ENCODE measurements at regions not wholly inside any gene's neighbourhood (a gene's known extent, or its start where the extent isn't known, plus 50 kb on each side); places are given as distances from the start of the nearest gene placed in this dataset.
"Not testable (repeated sequence)": the region's sequence is repeated elsewhere in the genome, so short reads cannot be mapped to it uniquely, and the experiment has no call there.

GRCh38 chr2:91517846-91518245, 2826.4 kb downstream of the RPIA start:
- not testable (repeated sequence) for H3K36me3 ChIP-seq (ENCODE audit: control insufficient read depth, insufficient read depth, low read length, severe bottlenecking); H3K9me3 ChIP-seq (ENCODE audit: control insufficient read depth, low read length); H3K4me3 ChIP-seq (ENCODE audit: low read length); H3K27me3 ChIP-seq (replicated peaks; ENCODE audit: control insufficient read depth, insufficient read depth, low read length); H3K9ac ChIP-seq (ENCODE audit: low read length); DNase-seq (ENCODE audit: low read depth); H3K4me1 ChIP-seq (ENCODE audit: control insufficient read depth, insufficient read depth, low read length)

GRCh38 chr2:91518361-91518981, 2827.0 kb downstream of the RPIA start:
- not testable (repeated sequence) for H3K4me1 ChIP-seq (ENCODE audit: control insufficient read depth, insufficient read depth, low read length); H3K9ac ChIP-seq (ENCODE audit: low read length); H3K27me3 ChIP-seq (replicated peaks; ENCODE audit: control insufficient read depth, insufficient read depth, low read length); H3K9me3 ChIP-seq (ENCODE audit: control insufficient read depth, low read length); DNase-seq (ENCODE audit: low read depth); H3K4me3 ChIP-seq (ENCODE audit: low read length); H3K36me3 ChIP-seq (ENCODE audit: control insufficient read depth, insufficient read depth, low read length, severe bottlenecking)

GRCh38 chr2:91519359-91519758, 2827.9 kb downstream of the RPIA start:
- H3K27me3 ChIP-seq (replicated peaks; ENCODE audit: control insufficient read depth, insufficient read depth, low read length); DNase-seq (ENCODE audit: low read depth); H3K36me3 ChIP-seq (ENCODE audit: control insufficient read depth, insufficient read depth, low read length, severe bottlenecking); H3K9ac ChIP-seq (ENCODE audit: low read length); H3K9me3 ChIP-seq (ENCODE audit: control insufficient read depth, low read length); H3K4me1 ChIP-seq (ENCODE audit: control insufficient read depth, insufficient read depth, low read length); H3K4me3 ChIP-seq (ENCODE audit: low read length): not testable (repeated sequence)

- not testable (repeated sequence) for H3K4me1 ChIP-seq (ENCODE audit: control insufficient read depth, insufficient read depth, low read length); H3K27me3 ChIP-seq (replicated peaks; ENCODE audit: control insufficient read depth, insufficient read depth, low read length); H3K4me3 ChIP-seq (ENCODE audit: low read length); H3K9ac ChIP-seq (ENCODE audit: low read length); H3K36me3 ChIP-seq (ENCODE audit: control insufficient read depth, insufficient read depth, low read length, severe bottlenecking); DNase-seq (ENCODE audit: low read depth); H3K9me3 ChIP-seq (ENCODE audit: control insufficient read depth, low read length)
Observed at GRCh38 chr2:91519914-91520313, 2828.4 kb downstream of the RPIA start.

- DNase-seq (ENCODE audit: low read depth); H3K27me3 ChIP-seq (replicated peaks; ENCODE audit: control insufficient read depth, insufficient read depth, low read length); H3K36me3 ChIP-seq (ENCODE audit: control insufficient read depth, insufficient read depth, low read length, severe bottlenecking); H3K4me1 ChIP-seq (ENCODE audit: control insufficient read depth, insufficient read depth, low read length); H3K9ac ChIP-seq (ENCODE audit: low read length); H3K4me3 ChIP-seq (ENCODE audit: low read length); H3K9me3 ChIP-seq (ENCODE audit: control insufficient read depth, low read length): not testable (repeated sequence)
Observed at GRCh38 chr2:91520523-91520922, 2829.1 kb downstream of the RPIA start.

GRCh38 chr2:91520972-91521535, 2829.6 kb downstream of the RPIA start:
- DNase-seq (ENCODE audit: low read depth); H3K4me1 ChIP-seq (ENCODE audit: control insufficient read depth, insufficient read depth, low read length); H3K9me3 ChIP-seq (ENCODE audit: control insufficient read depth, low read length); H3K9ac ChIP-seq (ENCODE audit: low read length); H3K27me3 ChIP-seq (replicated peaks; ENCODE audit: control insufficient read depth, insufficient read depth, low read length); H3K36me3 ChIP-seq (ENCODE audit: control insufficient read depth, insufficient read depth, low read length, severe bottlenecking); H3K4me3 ChIP-seq (ENCODE audit: low read length): not testable (repeated sequence)

GRCh38 chr2:91521944-91522343, 2830.5 kb downstream of the RPIA start:
- not testable (repeated sequence) for H3K36me3 ChIP-seq (ENCODE audit: control insufficient read depth, insufficient read depth, low read length, severe bottlenecking); H3K27me3 ChIP-seq (replicated peaks; ENCODE audit: control insufficient read depth, insufficient read depth, low read length); H3K4me3 ChIP-seq (ENCODE audit: low read length); H3K9me3 ChIP-seq (ENCODE audit: control insufficient read depth, low read length); H3K9ac ChIP-seq (ENCODE audit: low read length); DNase-seq (ENCODE audit: low read depth); H3K4me1 ChIP-seq (ENCODE audit: control insufficient read depth, insufficient read depth, low read length)

- not testable (repeated sequence) for H3K4me1 ChIP-seq (ENCODE audit: control insufficient read depth, insufficient read depth, low read length); H3K9ac ChIP-seq (ENCODE audit: low read length); H3K4me3 ChIP-seq (ENCODE audit: low read length); DNase-seq (ENCODE audit: low read depth); H3K27me3 ChIP-seq (replicated peaks; ENCODE audit: control insufficient read depth, insufficient read depth, low read length); H3K9me3 ChIP-seq (ENCODE audit: control insufficient read depth, low read length); H3K36me3 ChIP-seq (ENCODE audit: control insufficient read depth, insufficient read depth, low read length, severe bottlenecking)
Observed at GRCh38 chr2:91522877-91523276, 2831.4 kb downstream of the RPIA start.

GRCh38 chr2:91523751-91524150, 2832.3 kb downstream of the RPIA start:
- H3K36me3 ChIP-seq (ENCODE audit: control insufficient read depth, insufficient read depth, low read length, severe bottlenecking); H3K4me1 ChIP-seq (ENCODE audit: control insufficient read depth, insufficient read depth, low read length); H3K9me3 ChIP-seq (ENCODE audit: control insufficient read depth, low read length); H3K4me3 ChIP-seq (ENCODE audit: low read length); H3K27me3 ChIP-seq (replicated peaks; ENCODE audit: control insufficient read depth, insufficient read depth, low read length); H3K9ac ChIP-seq (ENCODE audit: low read length); DNase-seq (ENCODE audit: low read depth): not testable (repeated sequence)

- H3K36me3 ChIP-seq (ENCODE audit: control insufficient read depth, insufficient read depth, low read length, severe bottlenecking); H3K9me3 ChIP-seq (ENCODE audit: control insufficient read depth, low read length); H3K4me1 ChIP-seq (ENCODE audit: control insufficient read depth, insufficient read depth, low read length); DNase-seq (ENCODE audit: low read depth); H3K27me3 ChIP-seq (replicated peaks; ENCODE audit: control insufficient read depth, insufficient read depth, low read length); H3K9ac ChIP-seq (ENCODE audit: low read length); H3K4me3 ChIP-seq (ENCODE audit: low read length): not testable (repeated sequence)
Observed at GRCh38 chr2:91525587-91525986, 2834.1 kb downstream of the RPIA start.

GRCh38 chr2:91526083-91526482, 2834.6 kb downstream of the RPIA start:
- H3K9me3 ChIP-seq (ENCODE audit: control insufficient read depth, low read length); DNase-seq (ENCODE audit: low read depth); H3K27me3 ChIP-seq (replicated peaks; ENCODE audit: control insufficient read depth, insufficient read depth, low read length); H3K36me3 ChIP-seq (ENCODE audit: control insufficient read depth, insufficient read depth, low read length, severe bottlenecking); H3K9ac ChIP-seq (ENCODE audit: low read length); H3K4me3 ChIP-seq (ENCODE audit: low read length); H3K4me1 ChIP-seq (ENCODE audit: control insufficient read depth, insufficient read depth, low read length): not testable (repeated sequence)

GRCh38 chr2:91527056-91527455, 2835.6 kb downstream of the RPIA start:
- not testable (repeated sequence) for H3K27me3 ChIP-seq (replicated peaks; ENCODE audit: control insufficient read depth, insufficient read depth, low read length); H3K9ac ChIP-seq (ENCODE audit: low read length); H3K9me3 ChIP-seq (ENCODE audit: control insufficient read depth, low read length); H3K4me3 ChIP-seq (ENCODE audit: low read length); H3K4me1 ChIP-seq (ENCODE audit: control insufficient read depth, insufficient read depth, low read length); DNase-seq (ENCODE audit: low read depth); H3K36me3 ChIP-seq (ENCODE audit: control insufficient read depth, insufficient read depth, low read length, severe bottlenecking)
